ENCODE measurements at regions not wholly inside any gene's neighbourhood (a gene's known extent, or its start where the extent isn't known, plus 50 kb on each side); places are given as distances from the start of the nearest gene placed in this dataset.

- Histone ChIP-seq H3K27me3 (ENCODE audit: insufficient read depth, low read length) (no peaks in the 10 kb centered on the region), H2AK5ac (ENCODE audit: insufficient read length, low read length) (no peak overlapping the region), H3K9ac (ENCODE audit: extremely low read depth, insufficient read length, low read length) (no peak overlapping the region), H3K4ac (ENCODE audit: low read depth, low read length) (no peak overlapping the region), H2BK15ac (ENCODE audit: low read depth, low read length) (no peak overlapping the region), H3K23me2 (ENCODE audit: insufficient read length, low read depth, low read length, poor library complexity, severe bottlenecking) (no peaks in the 10 kb centered on the region), H3K79me2 (ENCODE audit: insufficient read depth, low read length) (no peaks in the 10 kb centered on the region), H4K91ac (ENCODE audit: insufficient read length, low read depth, low read length) (no peak overlapping the region), H3K23ac (ENCODE audit: insufficient read length, low read depth, low read length) (no peak overlapping the region), H4K5ac (ENCODE audit: insufficient read length, low read depth, low read length) (no peak overlapping the region), H3T11ph (ENCODE audit: low read length) (no peak overlapping the region), H3K79me1 (ENCODE audit: insufficient read depth, low read depth, low read length, poor library complexity, severe bottlenecking) (no peaks in the 10 kb centered on the region), H3K4me2 (ENCODE audit: insufficient read depth, insufficient read length, low read length) (no peak overlapping the region), H3K9me3 (ENCODE audit: control insufficient read depth, low read depth, low read length) (no peaks in the 10 kb centered on the region), H2AFZ (ENCODE audit: low read length) (no peak overlapping the region), H2BK12ac (ENCODE audit: insufficient read length, low read depth, low read length) (no peak overlapping the region), H3K27ac (ENCODE audit: insufficient read length, low read depth, low read length) (no peak overlapping the region), H2BK120ac (ENCODE audit: low read depth, low read length, poor library complexity, severe bottlenecking) (no peak overlapping the region), H2BK5ac (ENCODE audit: insufficient read length, low read length) (no peak overlapping the region), H4K20me1 (ENCODE audit: control insufficient read depth, insufficient read depth, insufficient read length) (no peaks in the 10 kb centered on the region), H3K14ac (ENCODE audit: insufficient read depth, low read length) (no peak overlapping the region), H4K8ac (replicated peaks; ENCODE audit: insufficient read length, low read depth, low read length) (no peak overlapping the region), H2BK20ac (ENCODE audit: low read depth, low read length, poor library complexity, severe bottlenecking) (no peak overlapping the region), H3K56ac (ENCODE audit: insufficient read length, low read depth, low read length) (no peak overlapping the region), H3K18ac (ENCODE audit: insufficient read length, low read depth, low read length) (no peak overlapping the region), H3K4me1 (ENCODE audit: insufficient read depth, low read length) (peaks cover 5% of the 10 kb centered on the region; the same call in 1 of the 2 replicates)
- no peak overlapping the region for H3K4me3 Mint-ChIP-seq
- WGBS (ENCODE audit: extremely low coverage, insufficient read length, low lambda C conversion rate), result no CpG with 5 or more reads among the region's 4 CpGs
- H3K36me3 Mint-ChIP-seq (ENCODE audit: insufficient read depth in 1 of 3, low read depth in 3 of 3), result peaks cover 0 to 15% (median 5%) of the 10 kb centered on the region in 3 experiments; a peak in 2 of 7 replicates
- H3K4me1 Mint-ChIP-seq, result peaks cover 13 to 18% of the 10 kb centered on the region in 2 experiments
- peak; percentile 8 for DNase-seq
- H3K27me3 Mint-ChIP-seq (ENCODE audit: low read depth), result peaks cover 30% of the 10 kb centered on the region
- H3K9me3 Mint-ChIP-seq, result peaks cover 24 to 38% of the 10 kb centered on the region in 2 experiments
- no peak for TF ChIP-seq CTCF (conservative IDR thresholded peaks at IDR 0.05)
- H3K27ac Mint-ChIP-seq, result no peak overlapping the region; a peak in 2 of 7 replicates
These were observed 164.5 kb downstream of the WNT7A start for GRCh38 chr3:13715167-13715954.

Measured in H9 (cell line).